UCSD-AML1 (cell line): ENCODE measurements at regions not wholly inside any gene's neighbourhood (a gene's known extent, or its start where the extent isn't known, plus 50 kb on each side); places are given as distances from the start of the nearest gene placed in this dataset.
"Not testable (repeated sequence)": the region's sequence is repeated elsewhere in the genome, so short reads cannot be mapped to it uniquely, and the experiment has no call there.

Experiments
- DNase-seq: peaks from one replicate; lab custom pipeline; 2025; ENCODE audit not compliant: unreplicated experiment; lab: John Stamatoyannopoulos, UW

GRCh38 chr13:87975035-87975434 is 303.9 kb downstream of the SLITRK5 start:
- DNase-seq = no peak

DNA sequence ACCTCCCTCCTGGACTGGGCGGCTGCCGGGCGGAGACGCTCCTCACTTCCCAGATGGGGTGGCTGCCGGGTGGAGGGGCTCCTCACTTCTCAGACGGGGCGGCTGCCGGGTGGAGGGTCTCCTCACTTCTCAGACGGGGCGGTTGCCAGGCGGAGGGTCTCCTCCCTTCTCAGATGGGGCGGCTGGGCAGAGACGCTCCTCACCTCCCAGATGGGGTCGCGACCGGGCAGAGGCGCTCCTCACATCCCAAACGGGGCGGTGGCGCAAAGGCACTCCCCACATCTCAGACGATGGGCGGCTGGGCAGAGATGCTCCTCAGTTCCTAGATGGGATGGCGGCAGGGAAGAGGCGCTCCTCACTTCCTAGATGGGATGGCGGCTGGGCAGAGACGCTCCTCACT is 305.5 kb downstream of the SLITRK5 start:
- not testable (repeated sequence) for DNase-seq

DNA sequence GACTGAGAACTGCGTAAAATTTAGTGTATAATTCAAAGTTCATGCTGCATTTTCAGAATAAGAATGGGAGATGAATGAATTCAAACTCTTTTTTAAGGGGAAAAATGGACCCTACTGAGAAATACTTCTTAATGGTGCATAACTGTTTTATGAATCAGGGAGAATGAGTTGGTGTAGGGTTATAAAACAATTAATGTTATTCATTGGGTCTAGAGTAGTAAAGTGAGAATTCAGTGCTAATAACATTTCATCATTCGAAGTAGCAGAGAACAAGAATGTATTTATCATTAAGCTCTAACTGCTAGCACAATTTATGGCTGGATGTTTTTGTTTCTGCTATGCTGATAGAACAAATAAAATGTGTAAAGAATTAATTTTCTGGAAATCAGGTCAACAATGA is 310.2 kb downstream of the SLITRK5 start:
- DNase-seq = no peak

DNA sequence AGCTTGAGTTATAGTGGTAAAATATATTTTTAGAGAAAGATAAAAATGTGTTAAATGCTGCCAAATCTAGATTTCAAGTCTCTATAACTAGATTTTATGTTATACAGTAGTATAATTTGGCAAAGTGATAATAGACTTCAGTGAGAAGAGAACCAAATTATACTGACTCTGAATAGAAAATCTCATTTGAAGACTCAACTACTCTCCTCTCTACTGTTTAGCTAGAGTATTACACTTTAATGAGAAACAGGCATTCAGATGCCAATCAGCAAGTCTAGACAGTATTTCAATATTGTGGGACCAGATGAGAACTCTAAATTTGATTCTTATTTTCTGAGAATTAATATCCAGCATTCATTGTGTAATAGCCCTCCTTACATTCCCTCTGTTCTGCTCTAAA is 311.2 kb downstream of the SLITRK5 start:
- DNase-seq = no peak

DNA sequence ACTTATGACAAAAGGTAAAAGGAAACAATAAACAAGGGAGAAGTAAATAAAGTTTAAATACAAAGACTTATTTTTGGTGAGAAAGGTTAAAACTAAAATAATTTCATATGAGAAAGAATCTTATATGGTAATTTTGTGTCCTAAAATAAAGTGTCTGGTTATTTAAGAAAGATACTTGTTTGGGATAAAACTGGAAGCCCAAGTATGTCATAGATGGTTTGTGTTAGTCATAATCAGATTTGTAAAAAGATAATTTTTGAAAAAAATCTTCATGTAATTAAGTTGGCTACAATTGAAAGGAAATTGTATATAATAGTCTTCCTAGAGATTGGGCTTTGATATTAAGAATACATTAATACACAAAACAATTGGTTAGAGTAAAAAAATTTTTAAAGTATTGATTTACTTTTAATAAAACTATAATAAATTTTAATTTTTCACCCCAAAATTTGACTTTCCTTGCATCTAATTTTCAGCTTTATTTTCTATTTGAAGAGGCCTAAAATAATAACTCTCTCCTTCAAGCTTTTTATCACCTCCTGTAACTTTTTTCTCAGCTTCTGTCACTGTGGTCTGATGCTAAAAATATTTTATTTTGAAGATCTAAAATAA is 315.6 kb downstream of the SLITRK5 start:
- DNase-seq = no peak

DNA sequence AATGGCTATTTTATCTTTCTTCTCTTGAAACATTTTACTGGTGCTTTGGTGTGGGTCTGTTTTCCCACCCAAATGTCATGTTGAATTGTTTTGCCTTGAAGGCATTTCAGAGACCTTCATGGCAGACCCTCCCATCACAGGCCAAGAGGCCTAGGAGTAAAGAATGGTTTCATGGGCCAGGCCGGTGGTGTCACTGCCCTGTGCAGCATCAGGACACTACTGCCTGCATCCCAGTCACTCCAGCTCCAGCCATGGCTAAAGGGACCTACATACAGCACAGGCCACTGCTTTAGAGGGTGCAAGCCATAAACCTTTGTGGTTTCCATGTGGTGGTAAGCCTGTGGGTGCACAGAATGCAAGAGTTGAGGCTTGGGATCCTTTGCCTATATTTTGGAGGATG is 326.9 kb downstream of the SLITRK5 start:
- no peak for DNase-seq

DNA sequence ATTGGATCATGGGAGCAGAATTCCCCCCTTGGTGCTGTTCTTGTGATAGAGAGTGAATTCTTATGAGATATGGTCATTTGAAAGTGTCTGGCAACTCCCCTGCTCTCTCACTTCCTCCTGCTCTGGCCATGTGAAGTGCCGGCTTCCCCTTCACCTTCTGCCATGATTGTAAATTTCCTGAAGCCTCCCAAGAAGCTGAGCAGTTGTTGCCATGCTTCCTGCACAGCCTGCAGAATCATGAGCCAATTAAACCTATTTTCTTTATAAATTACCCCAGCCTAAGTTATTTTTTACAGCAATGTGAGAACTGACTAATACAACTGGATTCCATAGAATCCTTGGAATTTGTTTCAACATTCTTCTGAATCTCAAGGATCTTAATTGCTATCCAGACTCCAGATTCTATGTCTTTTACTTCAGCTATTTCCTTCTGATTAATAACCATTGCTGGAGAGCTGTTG is 328.1 kb downstream of the SLITRK5 start:
- DNase-seq = peak; percentile 1

DNA sequence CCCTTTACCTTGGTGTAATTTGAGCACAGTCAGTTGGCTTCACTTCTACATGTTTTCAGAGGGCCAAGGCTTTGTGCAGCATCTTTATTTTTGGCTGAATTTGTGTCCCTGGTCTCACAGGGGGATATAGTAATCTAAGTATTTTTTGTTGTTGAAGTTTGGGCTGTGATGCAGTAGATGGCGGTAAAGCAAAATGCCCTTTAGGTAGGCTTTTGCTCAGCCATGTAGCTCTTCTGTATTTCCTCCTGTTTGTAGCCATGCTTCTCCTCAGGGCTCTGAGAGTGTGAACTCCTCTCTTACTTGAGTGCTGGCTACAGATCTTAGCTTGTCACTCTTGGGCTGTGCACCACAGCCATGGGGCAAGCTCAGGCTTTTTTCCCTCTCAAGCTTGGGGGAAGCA is 328.6 kb downstream of the SLITRK5 start:
- no peak for DNase-seq

DNA sequence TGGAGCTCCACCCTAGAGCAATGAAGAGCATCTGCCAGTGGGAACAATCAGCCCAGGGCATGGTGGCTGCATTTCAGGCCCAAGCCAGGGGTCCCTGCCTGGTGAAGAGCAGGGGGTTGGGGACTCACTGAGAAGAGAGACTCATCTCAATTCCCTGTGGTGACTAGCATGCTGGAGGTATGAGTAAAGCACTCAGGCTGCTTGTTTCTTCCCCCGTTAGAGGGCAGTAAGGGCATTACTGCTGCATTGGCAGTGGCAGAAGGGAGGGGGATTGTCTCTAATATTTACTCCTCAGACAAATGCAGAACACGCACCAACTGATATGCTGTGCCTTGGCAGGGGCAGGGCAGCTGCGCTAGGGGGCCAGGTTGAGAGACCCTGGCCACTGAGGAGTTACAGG is 329.1 kb downstream of the SLITRK5 start:
- DNase-seq = no peak

DNA sequence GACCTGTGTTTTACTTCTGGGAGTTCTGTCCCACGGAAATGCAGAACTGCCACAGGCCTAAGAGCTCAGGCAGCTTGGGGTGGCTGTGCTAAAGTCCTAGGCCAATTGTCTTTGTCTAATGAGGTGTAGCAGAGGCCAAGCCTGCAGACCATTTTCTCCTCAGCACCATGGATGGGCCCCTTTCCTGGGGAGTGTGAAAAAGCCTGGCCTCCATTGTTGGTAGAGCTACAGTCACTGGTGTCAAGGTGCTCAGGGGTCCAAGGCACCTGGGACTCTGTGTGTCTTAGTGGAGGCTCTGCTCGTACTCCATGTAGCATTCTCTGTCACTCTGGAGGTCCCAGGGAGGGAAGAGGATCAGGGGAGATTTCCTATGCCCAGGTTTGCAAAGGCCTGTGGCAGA is 329.6 kb downstream of the SLITRK5 start:
- peak; percentile 5 for DNase-seq

- DNase-seq = peak; percentile 9
Observed at GRCh38 chr13:88005188-88005587, 334.0 kb downstream of the SLITRK5 start.

DNA sequence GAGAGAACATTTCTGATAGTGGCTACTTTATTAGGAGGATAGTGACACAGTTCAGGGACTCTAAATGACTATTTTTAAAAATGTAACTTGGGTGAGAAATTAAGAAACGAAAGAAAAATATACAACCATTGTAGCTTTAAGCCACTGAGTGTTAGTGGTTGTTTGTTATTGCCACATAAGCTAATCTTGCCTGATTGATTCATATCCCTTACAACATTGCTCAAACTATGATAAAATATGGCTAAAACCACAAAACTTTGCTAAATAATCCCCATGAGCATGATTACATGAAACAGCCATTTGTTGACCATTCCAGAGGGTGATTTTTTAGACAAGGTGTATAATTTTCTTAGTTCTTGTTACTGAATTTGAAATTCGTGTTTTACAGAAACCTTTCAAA is 343.4 kb downstream of the SLITRK5 start:
- no peak for DNase-seq

DNA sequence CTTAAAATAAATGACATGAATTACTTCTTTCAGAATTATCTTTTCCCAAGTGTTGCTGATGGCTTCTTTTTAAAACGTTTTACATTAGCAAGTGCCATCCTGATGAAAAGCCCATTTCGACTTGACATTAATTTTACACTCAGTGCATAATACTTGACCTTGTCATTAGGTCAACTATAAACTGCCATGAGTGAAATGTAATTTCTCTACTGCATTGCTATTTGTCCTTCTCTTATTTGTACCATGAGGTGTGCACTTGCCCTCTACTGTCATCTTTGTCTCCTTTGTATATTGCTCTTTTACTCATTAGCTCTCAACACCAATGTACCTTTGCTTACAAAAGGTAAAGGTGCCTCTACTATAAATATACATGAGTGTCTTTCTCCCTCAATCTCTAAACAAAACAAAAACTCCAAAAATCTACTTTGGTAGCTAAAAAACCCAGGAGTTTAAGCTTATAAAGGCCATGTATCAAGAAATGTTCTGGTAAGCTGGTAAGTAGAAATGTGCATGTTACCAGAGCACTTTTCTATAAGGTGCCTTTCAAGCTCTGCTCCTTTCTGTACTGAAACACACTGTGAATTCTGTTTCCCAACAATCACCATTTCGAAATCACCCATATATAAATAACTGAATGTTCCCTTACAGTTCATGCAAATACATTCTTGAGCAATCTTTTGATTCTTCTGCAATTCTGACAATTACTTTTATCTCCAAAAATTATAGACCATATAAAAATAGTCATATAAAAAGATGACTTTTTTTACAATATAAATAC is 351.4 kb downstream of the SLITRK5 start:
- no peak for DNase-seq

DNA sequence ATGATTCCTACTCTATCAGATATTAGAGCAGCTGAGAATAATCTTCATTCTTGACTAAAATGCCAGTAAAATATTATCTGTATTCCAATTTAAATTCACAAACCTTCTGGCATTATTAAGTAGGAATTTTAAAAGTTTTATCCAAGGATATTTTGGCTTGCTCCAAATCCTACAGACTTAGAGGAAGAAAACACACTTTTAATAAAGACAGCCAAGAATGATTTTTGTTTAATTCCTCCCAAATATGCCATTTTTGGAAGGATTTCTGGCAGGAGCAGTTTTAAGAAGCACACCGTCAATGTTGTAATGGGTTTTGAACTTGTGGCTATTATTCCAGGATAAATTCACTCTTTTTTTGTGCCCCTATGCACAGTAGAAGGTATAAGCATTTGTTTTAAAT is 355.1 kb downstream of the SLITRK5 start:
- DNase-seq = no peak

DNA sequence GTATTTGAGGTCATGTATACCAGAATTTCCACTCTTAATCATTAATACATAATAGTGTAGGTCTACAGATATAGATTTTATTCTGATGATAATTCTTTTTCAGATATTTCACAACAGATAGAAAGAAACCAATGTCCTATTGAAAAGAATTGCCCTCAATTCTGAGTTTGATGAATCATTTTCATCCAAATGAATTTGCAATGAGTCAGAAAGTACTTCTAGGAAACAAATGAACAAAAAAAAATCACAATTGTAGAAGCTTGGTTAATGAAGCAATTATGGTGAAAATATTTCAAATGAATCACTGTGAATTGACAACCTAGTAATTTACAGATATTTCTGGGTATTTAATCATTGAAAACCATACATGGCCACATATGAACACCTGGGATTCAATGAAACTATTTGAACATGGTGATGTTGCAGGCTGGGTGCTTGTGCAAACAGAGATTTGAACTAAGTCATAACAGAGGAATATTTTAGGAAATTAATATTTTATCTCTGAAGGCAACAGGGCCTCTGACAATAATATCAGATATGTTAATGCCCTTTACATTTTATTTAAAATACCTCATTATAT is 360.9 kb downstream of the SLITRK5 start:
- no peak for DNase-seq

- not testable (repeated sequence) for DNase-seq
Observed at GRCh38 chr13:88036205-88036604, 365.0 kb downstream of the SLITRK5 start.

DNA sequence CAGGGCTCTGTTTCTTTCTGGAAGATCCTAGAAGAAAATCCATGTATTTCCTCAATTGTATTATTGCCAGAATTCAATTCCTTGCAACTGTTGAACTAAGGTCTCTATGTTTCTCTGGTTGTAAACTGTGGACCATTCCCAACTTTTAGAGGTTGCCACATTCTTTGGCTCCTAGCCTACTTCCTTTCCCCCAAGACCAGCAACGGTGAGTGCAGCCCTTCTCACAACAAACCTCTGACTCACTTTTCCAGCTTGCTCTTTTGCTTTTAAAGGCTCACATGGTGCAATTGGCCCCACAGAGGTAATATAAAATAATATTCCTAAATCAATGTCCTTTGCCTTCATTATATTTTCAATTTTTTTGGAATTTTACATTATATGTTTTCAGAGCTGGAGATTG is 371.3 kb downstream of the SLITRK5 start:
- no peak for DNase-seq

DNA sequence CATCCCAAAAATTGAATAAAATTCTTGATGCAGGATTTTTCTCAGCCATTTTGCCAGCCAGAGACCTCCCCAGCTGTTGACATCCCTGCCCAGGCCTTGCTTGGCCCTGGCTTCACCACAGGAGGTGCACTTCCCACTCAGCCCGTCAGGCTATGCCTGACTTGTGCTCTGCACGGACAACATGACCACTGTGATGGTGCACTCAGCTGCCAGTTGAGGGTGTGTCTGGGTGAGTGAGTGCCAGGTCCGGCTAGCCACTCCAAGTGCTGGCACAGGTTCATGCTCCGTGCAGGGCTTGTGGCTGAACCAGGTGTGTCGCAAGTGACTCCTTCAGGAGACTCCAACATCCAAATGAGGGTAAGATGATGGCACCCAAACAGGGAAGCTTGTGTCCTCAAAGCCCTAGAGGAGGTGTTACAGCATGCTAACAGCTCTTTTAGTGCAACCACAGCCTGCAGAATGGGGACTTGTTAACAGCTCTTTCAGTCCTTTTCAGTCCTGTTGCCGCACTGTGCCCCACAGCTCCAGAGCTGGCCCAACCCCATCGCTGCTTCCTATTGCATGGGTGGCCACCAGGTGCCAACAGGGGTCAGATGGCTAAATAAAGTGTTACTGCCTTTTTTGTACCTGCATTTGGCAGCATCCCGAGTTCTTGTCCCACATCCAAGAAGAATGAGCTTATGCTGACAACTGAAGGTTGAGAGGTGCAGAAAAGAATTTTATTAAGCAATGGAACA is 380.7 kb downstream of the SLITRK5 start:
- DNase-seq = peak; percentile 4

DNA sequence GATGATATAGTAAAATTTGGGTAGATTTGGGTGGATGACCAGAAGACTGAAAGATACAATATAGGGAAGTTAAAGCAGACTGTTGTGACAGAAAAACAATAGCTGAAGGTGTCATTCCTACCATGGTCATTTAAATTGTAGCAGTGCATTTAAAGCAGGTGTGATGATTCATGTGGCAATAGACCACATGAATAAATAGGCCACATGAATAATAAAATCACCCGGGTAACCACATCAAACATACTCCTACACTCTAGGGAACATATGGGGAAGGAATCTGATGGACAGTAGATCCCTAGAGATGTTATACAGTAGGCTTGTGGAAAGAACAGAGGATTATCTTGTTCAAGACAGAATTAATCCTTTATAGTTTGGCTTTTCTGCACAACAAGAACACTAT is 392.6 kb downstream of the SLITRK5 start:
- DNase-seq = no peak

GRCh38 chr13:88066847-88067246 is 395.7 kb downstream of the SLITRK5 start:
- DNase-seq = no peak

DNA sequence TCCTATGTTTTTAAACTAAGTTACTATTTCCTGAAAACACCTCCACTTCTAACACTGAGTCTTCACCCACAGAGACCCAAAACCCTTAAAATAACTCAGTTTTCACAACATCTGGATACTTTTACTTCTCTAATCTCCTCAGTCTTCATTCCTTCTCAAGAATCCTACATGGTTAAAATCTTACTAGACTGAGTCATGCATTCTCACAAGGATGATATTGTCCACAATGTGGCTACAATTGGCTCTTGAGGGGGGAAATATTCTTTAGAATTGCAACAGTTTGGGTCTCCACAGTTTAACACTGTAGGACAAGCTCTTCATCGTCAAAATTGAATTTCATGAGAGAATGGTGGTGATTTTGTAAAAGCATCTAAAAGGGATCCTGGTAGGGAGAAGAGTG is 397.1 kb downstream of the SLITRK5 start:
- no peak for DNase-seq

GRCh38 chr13:88068975-88069374 is 397.8 kb downstream of the SLITRK5 start:
- DNase-seq = peak; percentile 7
